H1 (cell line): ENCODE measurements at regions not wholly inside any gene's neighbourhood (a gene's known extent, or its start where the extent isn't known, plus 50 kb on each side); places are given as distances from the start of the nearest gene placed in this dataset.

Source experiments
- CEBPB ChIP-seq: IDR thresholded peaks from 2 replicates; pipeline ENCODE4 v1.6.1; 2012; ENCODE audit warnings: low read depth, low read length
- CTCF ChIP-seq, 3 experiments: IDR thresholded peaks; 1 replicate in 2 of 3; 2 replicates in 1 of 3; pipeline versions ENCODE4 v1.5.1 to v1.6.1; 2011; ENCODE audit warnings: low read length in 3 of 3, mild to moderate bottlenecking in 3 of 3, inconsistent platforms in 2 of 3, low read depth in 1 of 3, moderate library complexity in 1 of 3; ENCODE audit not compliant: insufficient read depth in 1 of 3; ENCODE audit errors: control extremely low read depth in 1 of 3
- GABPA ChIP-seq: IDR thresholded peaks from 2 replicates; pipeline ENCODE4 v1.6.1; 2011; ENCODE audit warnings: mild to moderate bottlenecking, low read length, moderate library complexity, borderline replicate concordance; ENCODE audit not compliant: insufficient read depth
- MAFK ChIP-seq: IDR thresholded peaks from 2 replicates; pipeline ENCODE4 v1.6.1; 2012; ENCODE audit warnings: low read depth, mild to moderate bottlenecking, improper control_type of control experiment, low read length
- TAF1 ChIP-seq: IDR thresholded peaks from 2 replicates; pipeline ENCODE4 v1.6.1; 2011; ENCODE audit warnings: mild to moderate bottlenecking, low read depth, low read length

GRCh38 chr6:78110641-78111040 is 457.8 kb downstream of the MEI4 start:
- TF ChIP-seq CTCF (IDR thresholded peaks at IDR 0.05; ENCODE audit: control extremely low read depth in 1 of 3, insufficient read depth in 1 of 3, low read depth in 1 of 3, low read length in 3 of 3) (no peak), GABPA (no peak), CEBPB (no peak), TAF1 (no peak), MAFK (no peak)
